Endodermal cell (in vitro differentiated cells): ENCODE measurements at regions not wholly inside any gene's neighbourhood (a gene's known extent, or its start where the extent isn't known, plus 50 kb on each side); places are given as distances from the start of the nearest gene placed in this dataset.

Experiments used
- DNase-seq: peaks from one replicate; pipeline ENCODE4 v3.0.0-alpha.2; 2017
- H3K27ac ChIP-seq: 2 replicates; pipeline ENCODE4 v1.5.1; 2013; ENCODE audit warnings: mild to moderate bottlenecking, low read depth, low read length, moderate library complexity
- H3K27me3 ChIP-seq: 2 replicates; pipeline ENCODE4 v1.6.1; 2013; ENCODE audit warnings: mild to moderate bottlenecking, low read length, moderate library complexity; ENCODE audit not compliant: insufficient read depth, control insufficient read depth, poor library complexity, severe bottlenecking
- H3K36me3 ChIP-seq: 2 replicates; pipeline ENCODE4 v1.7.0; 2013; ENCODE audit warnings: mild to moderate bottlenecking, low read length, moderate library complexity; ENCODE audit not compliant: control insufficient read depth, insufficient read depth
- H3K4me1 ChIP-seq: one replicate; pipeline ENCODE4 v1.7.0; 2013; ENCODE audit warnings: low read length; ENCODE audit not compliant: control insufficient read depth, insufficient read depth
- H3K4me3 ChIP-seq: 2 replicates; pipeline ENCODE4 v1.5.1; 2013; ENCODE audit warnings: mild to moderate bottlenecking, low read length, moderate library complexity
- H3K9ac ChIP-seq: 2 replicates; pipeline ENCODE4 v1.6.1; 2013; ENCODE audit warnings: mild to moderate bottlenecking, low read length, moderate library complexity; ENCODE audit not compliant: poor library complexity, severe bottlenecking; ENCODE audit errors: extremely low read depth
- H3K9me3 ChIP-seq: 2 replicates; pipeline ENCODE4 v1.6.1; 2013; ENCODE audit warnings: mild to moderate bottlenecking, low read length, moderate library complexity; ENCODE audit not compliant: control insufficient read depth
- H3K27ac Mint-ChIP-seq: 2 replicates; pipeline ENCODE4 v1.8.0; 2020; ENCODE audit warnings: mixed read lengths
- H3K27me3 Mint-ChIP-seq: 2 replicates; pipeline ENCODE4 v1.8.0; 2021; ENCODE audit warnings: mild to moderate bottlenecking, mixed read lengths; ENCODE audit not compliant: insufficient read depth
- H3K36me3 Mint-ChIP-seq: 2 replicates; pipeline ENCODE4 v1.8.0; 2020; ENCODE audit warnings: low read depth, mixed read lengths
- H3K4me1 Mint-ChIP-seq: 2 replicates; pipeline ENCODE4 v1.8.0; 2020; ENCODE audit warnings: mixed read lengths
- H3K4me3 Mint-ChIP-seq: 2 replicates; pipeline ENCODE4 v1.8.0; 2020; ENCODE audit warnings: mild to moderate bottlenecking, moderate library complexity, mixed read lengths
- H3K9me3 Mint-ChIP-seq: 2 replicates; pipeline ENCODE4 v1.8.0; 2020; ENCODE audit warnings: mild to moderate bottlenecking, mixed read lengths
- WGBS, 2 experiments: methylation state at CpG; one replicate each; pipeline versions ENCODE4 v1.1.5 to v1.1.7; 2013; ENCODE audit warnings: missing lambda C conversion rate in 2 of 2, mixed read lengths in 1 of 2; ENCODE audit not compliant: insufficient coverage in 1 of 2, insufficient read length in 1 of 2; 5-methylcytosine and 5-hydroxymethylcytosine counted together
- TF ChIP-seq, protein P1 (sequence below): fragments of 200-600 bp; sonication (generic); conservative IDR thresholded peaks from 2 replicates; pipeline ENCODE4 v1.5.0; 2021; ENCODE audit warnings: antibody characterized with exemption, mild to moderate bottlenecking

DNA sequence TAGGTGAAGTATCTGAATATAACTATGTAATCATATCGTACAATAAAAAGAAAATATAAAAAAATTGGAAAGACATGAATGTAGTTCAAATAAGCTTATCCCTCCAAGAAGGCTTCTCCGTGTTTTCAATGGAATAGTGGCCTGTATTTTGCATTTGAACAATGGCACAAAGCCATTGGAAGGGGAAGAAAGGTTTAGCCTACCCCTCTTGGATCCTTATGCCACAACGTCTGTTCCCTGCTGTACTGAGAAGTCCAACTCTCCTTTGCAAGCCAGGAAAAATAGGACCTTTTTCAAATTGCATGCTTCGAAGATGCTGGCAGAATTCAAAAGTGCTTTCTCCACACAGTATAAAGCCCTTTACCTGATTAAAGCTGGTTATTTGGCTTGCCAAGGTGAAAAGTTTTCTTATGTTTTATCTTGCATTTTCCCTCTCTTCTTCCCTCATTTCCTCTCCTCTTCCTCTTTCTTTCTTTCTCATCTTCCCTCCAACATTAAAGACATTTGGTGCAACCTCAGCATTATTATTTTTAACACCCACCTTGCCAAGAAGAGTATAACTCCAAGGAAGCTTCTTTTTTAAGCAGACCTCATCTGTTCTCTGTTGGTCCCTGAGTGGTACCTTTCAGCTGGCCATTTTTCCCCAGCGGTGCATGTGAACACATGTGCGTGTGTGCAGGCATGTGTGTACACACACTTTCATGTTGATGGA lies 968.6 kb upstream of the RBFOX1 start:
- Histone ChIP-seq H3K27me3 (no peaks in the 10 kb centered on the region), H3K9ac (no peak overlapping the region), H3K27ac (no peak overlapping the region), H3K9me3 (no peaks in the 10 kb centered on the region), H3K36me3 (no peaks in the 10 kb centered on the region), H3K4me3 (no peak overlapping the region), H3K4me1 (peaks cover 7% of the 10 kb centered on the region)
- no peak for DNase-seq
- Mint-ChIP-seq H3K4me1 (peaks cover 21% of the 10 kb centered on the region), H3K4me3 (no peak overlapping the region), H3K27me3 (no peaks in the 10 kb centered on the region), H3K9me3 (peaks cover 3% of the 10 kb centered on the region), H3K36me3 (no peaks in the 10 kb centered on the region), H3K27ac (no peak overlapping the region)
- 78 to 81% methylated on average over 3 to 5 of the region's 6 CpGs for WGBS, 2 experiments
- TF ChIP-seq, protein P1, sequence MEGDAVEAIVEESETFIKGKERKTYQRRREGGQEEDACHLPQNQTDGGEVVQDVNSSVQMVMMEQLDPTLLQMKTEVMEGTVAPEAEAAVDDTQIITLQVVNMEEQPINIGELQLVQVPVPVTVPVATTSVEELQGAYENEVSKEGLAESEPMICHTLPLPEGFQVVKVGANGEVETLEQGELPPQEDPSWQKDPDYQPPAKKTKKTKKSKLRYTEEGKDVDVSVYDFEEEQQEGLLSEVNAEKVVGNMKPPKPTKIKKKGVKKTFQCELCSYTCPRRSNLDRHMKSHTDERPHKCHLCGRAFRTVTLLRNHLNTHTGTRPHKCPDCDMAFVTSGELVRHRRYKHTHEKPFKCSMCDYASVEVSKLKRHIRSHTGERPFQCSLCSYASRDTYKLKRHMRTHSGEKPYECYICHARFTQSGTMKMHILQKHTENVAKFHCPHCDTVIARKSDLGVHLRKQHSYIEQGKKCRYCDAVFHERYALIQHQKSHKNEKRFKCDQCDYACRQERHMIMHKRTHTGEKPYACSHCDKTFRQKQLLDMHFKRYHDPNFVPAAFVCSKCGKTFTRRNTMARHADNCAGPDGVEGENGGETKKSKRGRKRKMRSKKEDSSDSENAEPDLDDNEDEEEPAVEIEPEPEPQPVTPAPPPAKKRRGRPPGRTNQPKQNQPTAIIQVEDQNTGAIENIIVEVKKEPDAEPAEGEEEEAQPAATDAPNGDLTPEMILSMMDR, result no peak

DNA sequence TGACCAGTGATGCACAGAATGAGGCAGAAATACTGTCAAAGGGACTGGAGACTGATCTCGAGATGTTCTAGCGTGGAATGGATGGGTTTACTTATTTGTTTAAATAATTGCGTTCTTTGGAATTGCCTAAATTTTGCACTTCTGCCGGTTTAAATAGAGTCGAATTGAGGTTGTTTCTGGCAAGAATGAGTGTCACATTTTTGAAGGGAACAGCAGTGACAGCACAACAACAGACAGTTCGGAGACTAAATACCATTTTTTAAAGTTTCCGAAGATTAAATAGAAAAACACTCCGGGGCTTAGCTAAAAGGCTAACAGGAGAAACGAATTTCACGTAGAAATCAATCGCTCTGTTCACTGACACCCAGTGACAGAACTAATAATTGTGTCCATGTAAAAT lies 969.2 kb upstream of the RBFOX1 start:
- no peaks in the 10 kb centered on the region for H3K9me3 ChIP-seq
- H3K9ac ChIP-seq, result no peak overlapping the region
- no peaks in the 10 kb centered on the region for H3K27me3 ChIP-seq
- WGBS, 2 experiments, result 91 to 96% methylated on average over 11 of the region's 11 CpGs
- H3K4me1 ChIP-seq, result peaks cover 7% of the 10 kb centered on the region
- TF ChIP-seq, protein P1, result no peak
- H3K27ac Mint-ChIP-seq, result no peak overlapping the region
- DNase-seq, result no peak
- no peak overlapping the region for H3K4me3 ChIP-seq
- peaks cover under 1% of the 10 kb centered on the region for H3K9me3 Mint-ChIP-seq
- peaks cover 21% of the 10 kb centered on the region for H3K4me1 Mint-ChIP-seq
- no peaks in the 10 kb centered on the region for H3K27me3 Mint-ChIP-seq
- H3K36me3 Mint-ChIP-seq, result no peaks in the 10 kb centered on the region
- no peak overlapping the region for H3K4me3 Mint-ChIP-seq
- no peak overlapping the region for H3K27ac ChIP-seq
- H3K36me3 ChIP-seq, result no peaks in the 10 kb centered on the region

DNA sequence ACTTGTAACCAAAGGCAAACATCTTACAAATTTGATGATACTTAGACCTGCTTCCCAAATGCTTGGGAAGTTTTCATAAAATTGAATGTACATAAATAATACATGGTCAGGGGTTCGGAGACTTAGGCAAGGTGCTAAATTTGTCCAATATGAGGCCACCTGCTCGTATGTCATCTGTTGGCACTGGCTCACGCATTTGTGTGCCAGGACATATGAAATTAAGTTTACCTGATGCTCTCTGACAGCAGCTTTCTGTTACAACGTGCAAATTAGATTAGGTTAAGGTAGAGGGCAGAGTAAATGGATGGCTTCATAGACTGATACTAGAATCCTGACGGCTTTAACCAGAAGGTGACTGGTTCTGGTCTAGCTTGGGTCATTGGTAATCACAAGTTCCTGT lies 970.3 kb upstream of the RBFOX1 start:
- TF ChIP-seq, protein P1, result no peak
- no peak overlapping the region for H3K4me3 Mint-ChIP-seq
- no peaks in the 10 kb centered on the region for H3K27me3 Mint-ChIP-seq
- Histone ChIP-seq H3K9ac (no peak overlapping the region), H3K27ac (no peak overlapping the region), H3K4me3 (no peak overlapping the region), H3K36me3 (no peaks in the 10 kb centered on the region), H3K9me3 (no peaks in the 10 kb centered on the region), H3K27me3 (no peaks in the 10 kb centered on the region), H3K4me1 (peaks cover 7% of the 10 kb centered on the region)
- H3K9me3 Mint-ChIP-seq, result no peaks in the 10 kb centered on the region
- no peak overlapping the region for H3K27ac Mint-ChIP-seq
- 91 to 93% methylated on average over 3 to 5 of the region's 5 CpGs for WGBS, 2 experiments
- no peaks in the 10 kb centered on the region for H3K36me3 Mint-ChIP-seq
- peaks cover 16% of the 10 kb centered on the region for H3K4me1 Mint-ChIP-seq
- DNase-seq, result no peak
